GM18502 (cell line): ENCODE measurements at regions not wholly inside any gene's neighbourhood (a gene's known extent, or its start where the extent isn't known, plus 50 kb on each side); places are given as distances from the start of the nearest gene placed in this dataset.
"Not testable (repeated sequence)": the region's sequence is repeated elsewhere in the genome, so short reads cannot be mapped to it uniquely, and the experiment has no call there.

ENCODE experiments used
- ATAC-seq: cut with Tn5 transposase; IDR thresholded peaks from one replicate; pipeline ENCODE4 v1.9.1; 2021; ENCODE audit warnings: mild to moderate bottlenecking; ENCODE audit not compliant: unreplicated experiment, poor library complexity

GRCh38 chr16:5790512-5790911 is 692.9 kb upstream of the EEF2KMT start:
- ATAC-seq, result no peak

- ATAC-seq, result no peak
These were observed 691.4 kb upstream of the EEF2KMT start for GRCh38 chr16:5789033-5789432.

- ATAC-seq, result no peak
These were observed 683.8 kb upstream of the EEF2KMT start for GRCh38 chr16:5781436-5781835.

- no peak for ATAC-seq
These were observed 679.3 kb upstream of the EEF2KMT start for GRCh38 chr16:5776876-5777275.

GRCh38 chr16:5775916-5776315 is 678.3 kb upstream of the EEF2KMT start:
- no peak for ATAC-seq

GRCh38 chr16:5770118-5770517 is 672.5 kb upstream of the EEF2KMT start:
- ATAC-seq, result no peak

GRCh38 chr16:5769513-5769912 is 671.9 kb upstream of the EEF2KMT start:
- ATAC-seq, result no peak

- no peak for ATAC-seq
These were observed 670.9 kb upstream of the EEF2KMT start for GRCh38 chr16:5768445-5768844.

GRCh38 chr16:5763176-5763575 is 665.6 kb upstream of the EEF2KMT start:
- ATAC-seq, result no peak

- ATAC-seq, result no peak
These were observed 664.8 kb upstream of the EEF2KMT start for GRCh38 chr16:5762362-5762761.

- ATAC-seq, result no peak
These were observed 664.0 kb upstream of the EEF2KMT start for GRCh38 chr16:5761592-5761991.

- no peak for ATAC-seq
These were observed 660.7 kb upstream of the EEF2KMT start for GRCh38 chr16:5758281-5758680.

- no peak for ATAC-seq
These were observed 659.4 kb upstream of the EEF2KMT start for GRCh38 chr16:5756969-5757368.

GRCh38 chr16:5753381-5753780 is 655.8 kb upstream of the EEF2KMT start:
- ATAC-seq, result no peak

- ATAC-seq, result no peak
These were observed 653.6 kb upstream of the EEF2KMT start for GRCh38 chr16:5751216-5751615.

GRCh38 chr16:5750439-5750838 is 652.8 kb upstream of the EEF2KMT start:
- not testable (repeated sequence) for ATAC-seq

GRCh38 chr16:5738586-5738985 is 641.0 kb upstream of the EEF2KMT start:
- no peak for ATAC-seq

- ATAC-seq, result no peak
These were observed 638.8 kb upstream of the EEF2KMT start for GRCh38 chr16:5736209-5736930.

- ATAC-seq, result no peak
These were observed 637.8 kb upstream of the EEF2KMT start for GRCh38 chr16:5735444-5735843.

- ATAC-seq, result no peak
These were observed 633.2 kb upstream of the EEF2KMT start for GRCh38 chr16:5730783-5731182.

- ATAC-seq, result no peak
These were observed 624.6 kb upstream of the EEF2KMT start for GRCh38 chr16:5722116-5722619.

GRCh38 chr16:5715155-5715554 is 617.6 kb upstream of the EEF2KMT start:
- no peak for ATAC-seq
